ENCODE measurements at regions not wholly inside any gene's neighbourhood (a gene's known extent, or its start where the extent isn't known, plus 50 kb on each side); places are given as distances from the start of the nearest gene placed in this dataset.

- no peak for TF ChIP-seq BCL11A (IDR thresholded peaks at IDR 0.05; ENCODE audit: low read depth, low read length)
- TF ChIP-seq KAT2A (conservative IDR thresholded peaks at IDR 0.05; ENCODE audit: control insufficient read depth, low read depth, low read length): no peak
- no peak for TF ChIP-seq KLF5 (IDR thresholded peaks at IDR 0.05; ENCODE audit: partially characterized antibody)
- no peak for TF ChIP-seq HCFC1 (IDR thresholded peaks at IDR 0.05; ENCODE audit: low read length)
- TF ChIP-seq BMI1 (IDR thresholded peaks at IDR 0.05; ENCODE audit: borderline replicate concordance): no peak
- TF ChIP-seq IKZF1 (conservative IDR thresholded peaks at IDR 0.05): no peak
- no peak for TF ChIP-seq NFYA (IDR thresholded peaks at IDR 0.05; ENCODE audit: borderline replicate concordance, low read depth, low read length)
- no peak for TF ChIP-seq EGR1 (IDR thresholded peaks at IDR 0.05; ENCODE audit: borderline replicate concordance in 1 of 2, low read depth in 2 of 2, low read length in 2 of 2)
- no peak for TF ChIP-seq TAF1 (IDR thresholded peaks at IDR 0.05; ENCODE audit: borderline replicate concordance, low read depth, low read length)
- no peak for TF ChIP-seq E2F8 (IDR thresholded peaks at IDR 0.05; ENCODE audit: low read depth, partially characterized antibody)
- no peak for TF ChIP-seq ZZZ3 (IDR thresholded peaks at IDR 0.05; ENCODE audit: control insufficient read depth, insufficient read length, low read depth)
Measured at GRCh38 chr3:20574746-20575145, 388.7 kb upstream of the SGO1 start (continued).

- TF ChIP-seq CBX3 (IDR thresholded peaks at IDR 0.05; ENCODE audit: borderline replicate concordance, low read depth): no peak
- TF ChIP-seq, protein P1, sequence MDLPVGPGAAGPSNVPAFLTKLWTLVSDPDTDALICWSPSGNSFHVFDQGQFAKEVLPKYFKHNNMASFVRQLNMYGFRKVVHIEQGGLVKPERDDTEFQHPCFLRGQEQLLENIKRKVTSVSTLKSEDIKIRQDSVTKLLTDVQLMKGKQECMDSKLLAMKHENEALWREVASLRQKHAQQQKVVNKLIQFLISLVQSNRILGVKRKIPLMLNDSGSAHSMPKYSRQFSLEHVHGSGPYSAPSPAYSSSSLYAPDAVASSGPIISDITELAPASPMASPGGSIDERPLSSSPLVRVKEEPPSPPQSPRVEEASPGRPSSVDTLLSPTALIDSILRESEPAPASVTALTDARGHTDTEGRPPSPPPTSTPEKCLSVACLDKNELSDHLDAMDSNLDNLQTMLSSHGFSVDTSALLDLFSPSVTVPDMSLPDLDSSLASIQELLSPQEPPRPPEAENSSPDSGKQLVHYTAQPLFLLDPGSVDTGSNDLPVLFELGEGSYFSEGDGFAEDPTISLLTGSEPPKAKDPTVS (IDR thresholded peaks at IDR 0.05; ENCODE audit: low read depth, low read length): no peak
- no peak for TF ChIP-seq RFX5 (IDR thresholded peaks at IDR 0.05; ENCODE audit: low read depth, low read length)
- Histone ChIP-seq H3K27me3 (replicated peaks in 1 of 2; ENCODE audit: control insufficient read depth in 2 of 2, insufficient read depth in 2 of 2, low read length in 1 of 2) (no peaks in the 10 kb centered on the region), H3K4me1 (ENCODE audit: control insufficient read depth, insufficient read depth, low read length) (no peaks in the 10 kb centered on the region), H3K9ac (ENCODE audit: control insufficient read depth, insufficient read depth, low read length) (no peak overlapping the region), H3K9me3 (replicated peaks; ENCODE audit: control insufficient read depth, insufficient read depth, low read length) (no peaks in the 10 kb centered on the region), H4K20me1 (ENCODE audit: control insufficient read depth, insufficient read depth) (no peaks in the 10 kb centered on the region), H3K79me2 (ENCODE audit: control insufficient read depth, insufficient read depth, low read length) (no peaks in the 10 kb centered on the region), H3K4me3 (no peak overlapping the region), H3K4me2 (ENCODE audit: control insufficient read depth, insufficient read depth) (no peak overlapping the region), H3K36me3 (ENCODE audit: control insufficient read depth in 2 of 2, insufficient read depth in 2 of 2, low read length in 1 of 2) (no peaks in the 10 kb centered on the region), H3K27ac (ENCODE audit: control insufficient read depth, insufficient read depth) (no peak overlapping the region), H2AFZ (ENCODE audit: control insufficient read depth, low read depth, low read length) (no peak overlapping the region)
- in situ Hi-C loops (cut with MboI) (no loop called here), intact Hi-C loops (cut with micrococcal nuclease; ENCODE audit: unreplicated experiment) (no loop called here)
- ChIA-PET SMC1A (ENCODE audit: uncharacterized antibody, unreplicated experiment) (no interaction called here), CTCF (interaction anchor here (0.7 kb wide), 1 partner anchor 122 kb away, joined by 3 read pairs; no protein-coding TSS in a partner anchor), RAD21 (ENCODE audit: unreplicated experiment) (no interaction called here), POLR2A (no interaction called here)
- no TSS peak for BruUV-seq (replicated peaks)
- FAIRE-seq (no peak), ATAC-seq (no peak), DNase-seq (ENCODE audit: low read depth, low spot score) (no peak)
- 15% methylated on average over 3 of the region's 3 CpGs for WGBS (ENCODE audit: insufficient coverage, insufficient replicate concordance, low lambda C conversion rate, missing lambda C conversion rate)
Measured at GRCh38 chr3:20573175-20573574, 387.2 kb upstream of the SGO1 start.
